Activated T-cell treated with anti-CD3 and anti-CD28 coated beads, Interleukin-2, amount 50 U/mL, for 72 hours (primary cell): ENCODE measurements at regions not wholly inside any gene's neighbourhood (a gene's known extent, or its start where the extent isn't known, plus 50 kb on each side); places are given as distances from the start of the nearest gene placed in this dataset.

Experiments
- ATAC-seq, 2 donors: fragments of 150-1000 bp; cut with Tn5 transposase; replicated peaks in 1 of 2; 2 replicates each; pipeline ENCODE4 v1.10.0; 2021; ENCODE audit warnings: moderate library complexity in 2 of 2, mild to moderate bottlenecking in 1 of 2
- DNase-seq, 2 donors: peaks; one replicate each; pipeline ENCODE4 v3.0.0; 2021 to 2022; ENCODE audit warnings: mixed read lengths in 1 of 2
- H3K27ac Mint-ChIP-seq: one replicate; pipeline ENCODE4 v1.8.0; 2022; ENCODE audit warnings: mild to moderate bottlenecking, moderate library complexity, mixed read lengths
- H3K27me3 Mint-ChIP-seq: one replicate; pipeline ENCODE4 v1.8.0; 2022; ENCODE audit warnings: low read depth, mixed read lengths
- H3K36me3 Mint-ChIP-seq, 2 donors: one replicate each; pipeline ENCODE4 v1.8.0; 2022; ENCODE audit warnings: mixed read lengths in 2 of 2, mild to moderate bottlenecking in 1 of 2; ENCODE audit not compliant: insufficient read depth in 2 of 2
- H3K4me1 Mint-ChIP-seq: one replicate; pipeline ENCODE4 v1.8.0; 2022; ENCODE audit warnings: low read depth, mixed read lengths
- H3K4me3 Mint-ChIP-seq, 2 donors: one replicate each; pipeline ENCODE4 v1.8.0; 2022; ENCODE audit warnings: mild to moderate bottlenecking in 2 of 2, mixed read lengths in 2 of 2, moderate library complexity in 2 of 2
- H3K9me3 Mint-ChIP-seq, 2 donors: one replicate each; pipeline ENCODE4 v1.8.0; 2022; ENCODE audit warnings: mixed read lengths in 2 of 2

GRCh38 chr1:101089613-101090338 is 64.2 kb upstream of the DPH5 start:
- DNase-seq = no peak
- Mint-ChIP-seq H3K9me3 (peaks cover 0 to 3% of the 10 kb centered on the region in 2 donors), H3K27me3 (no peaks in the 10 kb centered on the region), H3K36me3 (peaks cover 0 to 5% of the 10 kb centered on the region in 2 donors), H3K4me3 (no peak overlapping the region), H3K27ac (no peak overlapping the region), H3K4me1 (peaks cover 30% of the 10 kb centered on the region)
- ATAC-seq = no peak

GRCh38 chr1:101088431-101088830 is 62.8 kb upstream of the DPH5 start:
- H3K27me3 Mint-ChIP-seq = no peaks in the 10 kb centered on the region
- peaks cover 0 to 3% of the 10 kb centered on the region in 2 donors for H3K9me3 Mint-ChIP-seq
- ATAC-seq = peak; percentile 48 to 65
- peaks cover 30% of the 10 kb centered on the region for H3K4me1 Mint-ChIP-seq
- DNase-seq = no peak
- H3K36me3 Mint-ChIP-seq = peaks cover 0 to 2% of the 10 kb centered on the region in 2 donors
- H3K4me3 Mint-ChIP-seq = no peak overlapping the region
- no peak overlapping the region for H3K27ac Mint-ChIP-seq

GRCh38 chr1:101086783-101087182 is 61.2 kb upstream of the DPH5 start:
- peaks cover 0 to 2% of the 10 kb centered on the region in 2 donors for H3K36me3 Mint-ChIP-seq
- DNase-seq = no peak
- ATAC-seq = no peak
- H3K4me1 Mint-ChIP-seq = peaks cover 45% of the 10 kb centered on the region
- H3K9me3 Mint-ChIP-seq = no peaks in the 10 kb centered on the region
- no peak overlapping the region for H3K27ac Mint-ChIP-seq
- H3K4me3 Mint-ChIP-seq = no peak overlapping the region
- no peaks in the 10 kb centered on the region for H3K27me3 Mint-ChIP-seq

- H3K27ac Mint-ChIP-seq = peak overlapping the region; percentile 89
- DNase-seq (peak; percentile 45 to 53), ATAC-seq (peak; percentile 99)
- H3K27me3 Mint-ChIP-seq = no peaks in the 10 kb centered on the region
- H3K4me1 Mint-ChIP-seq = peaks cover 30% of the 10 kb centered on the region
- H3K4me3 Mint-ChIP-seq = peak overlapping the region; percentile 29 to 53
- H3K9me3 Mint-ChIP-seq = peaks cover 2 to 3% of the 10 kb centered on the region in 2 donors
- peaks cover 9 to 23% of the 10 kb centered on the region in 2 donors for H3K36me3 Mint-ChIP-seq
Measured at GRCh38 chr1:101081496-101082488, 56.2 kb upstream of the DPH5 start.

- no peak overlapping the region for H3K4me3 Mint-ChIP-seq
- H3K27me3 Mint-ChIP-seq = no peaks in the 10 kb centered on the region
- peaks cover 9 to 26% of the 10 kb centered on the region in 2 donors for H3K36me3 Mint-ChIP-seq
- ATAC-seq (no peak), DNase-seq (no peak)
- H3K27ac Mint-ChIP-seq = no peak overlapping the region
- H3K4me1 Mint-ChIP-seq = peaks cover 30% of the 10 kb centered on the region
- H3K9me3 Mint-ChIP-seq = peaks cover 2 to 3% of the 10 kb centered on the region in 2 donors
Measured at GRCh38 chr1:101080859-101081258, 55.3 kb upstream of the DPH5 start.

- Mint-ChIP-seq H3K27ac (no peak overlapping the region), H3K4me3 (no peak overlapping the region), H3K4me1 (peaks cover 30% of the 10 kb centered on the region), H3K27me3 (no peaks in the 10 kb centered on the region), H3K36me3 (peaks cover 9 to 29% of the 10 kb centered on the region in 2 donors), H3K9me3 (peaks cover 2 to 3% of the 10 kb centered on the region in 2 donors)
- ATAC-seq (no peak), DNase-seq (no peak)
Measured at GRCh38 chr1:101079341-101079740, 53.8 kb upstream of the DPH5 start.

- peaks cover 2 to 3% of the 10 kb centered on the region in 2 donors for H3K9me3 Mint-ChIP-seq
- no peak for DNase-seq
- no peak for ATAC-seq
- peaks cover 33% of the 10 kb centered on the region for H3K4me1 Mint-ChIP-seq
- no peaks in the 10 kb centered on the region for H3K27me3 Mint-ChIP-seq
- no peak overlapping the region for H3K27ac Mint-ChIP-seq
- no peak overlapping the region for H3K4me3 Mint-ChIP-seq
- H3K36me3 Mint-ChIP-seq = peaks cover 9 to 29% of the 10 kb centered on the region in 2 donors
Measured at GRCh38 chr1:101077849-101078248, 52.3 kb upstream of the DPH5 start.

GRCh38 chr1:101075926-101076325 is 50.3 kb upstream of the DPH5 start:
- DNase-seq (no peak), ATAC-seq (no peak)
- Mint-ChIP-seq H3K4me1 (peaks cover 24% of the 10 kb centered on the region), H3K36me3 (peaks cover 6 to 23% of the 10 kb centered on the region in 2 donors), H3K4me3 (no peak overlapping the region), H3K27ac (no peak overlapping the region), H3K9me3 (no peaks in the 10 kb centered on the region), H3K27me3 (no peaks in the 10 kb centered on the region)
